Hepatocyte (in vitro differentiated cells): ENCODE measurements at regions not wholly inside any gene's neighbourhood (a gene's known extent, or its start where the extent isn't known, plus 50 kb on each side); places are given as distances from the start of the nearest gene placed in this dataset.
"Not testable (repeated sequence)": the region's sequence is repeated elsewhere in the genome, so short reads cannot be mapped to it uniquely, and the experiment has no call there.

Source experiments
- DNase-seq: peaks from one replicate; pipeline ENCODE4 v3.0.0-alpha.2; 2016; ENCODE audit warnings: low spot score
- H2AFZ ChIP-seq: fragments of 200-600 bp; sonication (generic); 2 replicates; pipeline ENCODE4 v1.6.0; 2016; ENCODE audit warnings: antibody characterized with exemption, mild to moderate bottlenecking
- H3K27ac ChIP-seq: fragments of 200-600 bp; sonication (generic); 2 replicates; pipeline ENCODE4 v1.5.1; 2016; ENCODE audit warnings: mild to moderate bottlenecking
- H3K27me3 ChIP-seq: fragments of 200-600 bp; sonication (generic); 2 replicates; pipeline ENCODE4 v1.6.1; 2016
- H3K36me3 ChIP-seq: fragments of 200-600 bp; sonication (generic); replicated peaks from 2 replicates; pipeline ENCODE4 v1.5.1; 2016; ENCODE audit warnings: low read depth; ENCODE audit not compliant: insufficient read depth
- H3K4me1 ChIP-seq: fragments of 200-600 bp; sonication (generic); 2 replicates; pipeline ENCODE4 v1.5.1; 2016; ENCODE audit warnings: mild to moderate bottlenecking, moderate library complexity; ENCODE audit not compliant: insufficient read depth
- H3K4me2 ChIP-seq: fragments of 200-600 bp; sonication (generic); 2 replicates; pipeline ENCODE4 v1.6.0; 2016
- H3K4me3 ChIP-seq: fragments of 200-600 bp; sonication (generic); 2 replicates; pipeline ENCODE4 v1.5.1; 2016; ENCODE audit warnings: mild to moderate bottlenecking
- H3K79me2 ChIP-seq: fragments of 200-600 bp; sonication (generic); 2 replicates; pipeline ENCODE4 v1.6.0; 2017; ENCODE audit warnings: mild to moderate bottlenecking
- H3K9me2 ChIP-seq: fragments of 200-600 bp; sonication (generic); replicated peaks from 2 replicates; pipeline ENCODE4 v1.6.0; 2017; ENCODE audit warnings: mild to moderate bottlenecking; ENCODE audit not compliant: insufficient read depth
- H3K9me3 ChIP-seq: fragments of 200-600 bp; sonication (generic); 2 replicates; pipeline ENCODE4 v1.5.1; 2016; ENCODE audit warnings: low read depth, mild to moderate bottlenecking
- H4K20me1 ChIP-seq: fragments of 200-600 bp; sonication (generic); 2 replicates; pipeline ENCODE4 v1.6.0; 2016; ENCODE audit warnings: mild to moderate bottlenecking; ENCODE audit not compliant: insufficient read depth, poor library complexity, severe bottlenecking
- EZH2 ChIP-seq: fragments of 200-600 bp; sonication (generic); IDR thresholded peaks from 2 replicates; pipeline ENCODE4 v1.6.1; 2016; ENCODE audit warnings: antibody characterized with exemption, mild to moderate bottlenecking, borderline replicate concordance
- EZH2phosphoT487 ChIP-seq: fragments of 200-600 bp; sonication (generic); IDR thresholded peaks from one replicate; pipeline ENCODE4 v1.6.1; 2018; ENCODE audit warnings: antibody characterized with exemption, mild to moderate bottlenecking, low read depth, moderate library complexity; ENCODE audit not compliant: unreplicated experiment, severe bottlenecking
- WGBS: methylation state at CpG from one replicate; pipeline ENCODE4 v1.1.6; 2016; ENCODE audit warnings: low lambda C conversion rate; ENCODE audit errors: missing lambda C conversion rate; 5-methylcytosine and 5-hydroxymethylcytosine counted together
- TF ChIP-seq, protein P1 (sequence below): fragments of 200-600 bp; sonication (generic); IDR thresholded peaks from 2 replicates; pipeline ENCODE4 v1.5.1; 2016; ENCODE audit warnings: antibody characterized with exemption, mild to moderate bottlenecking; ENCODE audit not compliant: poor library complexity

DNA sequence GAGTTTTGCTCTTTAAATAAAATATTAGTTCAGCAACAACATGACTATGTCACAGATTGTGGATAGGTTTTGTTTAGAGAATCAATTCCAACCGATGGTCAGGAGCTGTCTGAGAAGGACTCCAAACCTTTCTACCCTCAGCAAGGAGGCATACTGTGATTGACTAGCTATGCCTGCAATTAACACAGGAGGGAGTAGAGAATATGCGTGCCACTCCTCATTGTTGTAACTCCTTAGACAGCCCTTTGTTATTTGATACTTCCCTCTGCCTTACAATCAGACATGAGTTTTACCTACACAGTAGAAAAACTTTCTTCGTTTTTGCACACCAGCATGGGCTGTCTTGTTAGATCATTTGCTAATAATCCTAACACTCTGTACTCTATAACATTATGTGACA is 796.5 kb downstream of the PRIM2 start:
- WGBS: 42% methylated on average over 3 of the region's 3 CpGs

DNA sequence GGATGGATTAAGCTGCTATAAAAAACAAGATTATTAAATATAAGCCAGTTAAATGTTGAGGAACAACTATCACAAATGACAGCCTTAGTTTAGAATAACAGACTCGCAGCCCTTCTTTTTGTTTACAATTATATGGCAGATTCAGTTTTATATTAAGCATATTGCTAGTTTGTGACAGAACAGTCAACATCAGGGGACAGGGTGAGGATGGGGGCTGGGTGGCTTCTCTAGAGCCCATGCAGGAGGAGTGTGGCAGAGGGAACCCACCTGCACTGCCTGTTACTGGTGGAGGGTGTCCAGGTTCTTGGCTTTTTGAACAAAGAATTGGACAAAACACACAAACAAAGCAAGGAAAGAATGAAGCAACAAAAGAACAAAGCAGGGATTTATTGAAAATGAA is 799.7 kb downstream of the PRIM2 start:
- DNase-seq, H3K27ac ChIP-seq, H3K4me2 ChIP-seq: not testable (repeated sequence)

More for the DNA sequence above, 796.5 kb downstream of the PRIM2 start:
- no peaks in the 10 kb centered on the region for H4K20me1 ChIP-seq
- H3K4me2 ChIP-seq: no peak overlapping the region
- no peak for DNase-seq
- no peaks in the 10 kb centered on the region for H3K4me1 ChIP-seq
- TF ChIP-seq EZH2: no peak
- TF ChIP-seq, protein P1, sequence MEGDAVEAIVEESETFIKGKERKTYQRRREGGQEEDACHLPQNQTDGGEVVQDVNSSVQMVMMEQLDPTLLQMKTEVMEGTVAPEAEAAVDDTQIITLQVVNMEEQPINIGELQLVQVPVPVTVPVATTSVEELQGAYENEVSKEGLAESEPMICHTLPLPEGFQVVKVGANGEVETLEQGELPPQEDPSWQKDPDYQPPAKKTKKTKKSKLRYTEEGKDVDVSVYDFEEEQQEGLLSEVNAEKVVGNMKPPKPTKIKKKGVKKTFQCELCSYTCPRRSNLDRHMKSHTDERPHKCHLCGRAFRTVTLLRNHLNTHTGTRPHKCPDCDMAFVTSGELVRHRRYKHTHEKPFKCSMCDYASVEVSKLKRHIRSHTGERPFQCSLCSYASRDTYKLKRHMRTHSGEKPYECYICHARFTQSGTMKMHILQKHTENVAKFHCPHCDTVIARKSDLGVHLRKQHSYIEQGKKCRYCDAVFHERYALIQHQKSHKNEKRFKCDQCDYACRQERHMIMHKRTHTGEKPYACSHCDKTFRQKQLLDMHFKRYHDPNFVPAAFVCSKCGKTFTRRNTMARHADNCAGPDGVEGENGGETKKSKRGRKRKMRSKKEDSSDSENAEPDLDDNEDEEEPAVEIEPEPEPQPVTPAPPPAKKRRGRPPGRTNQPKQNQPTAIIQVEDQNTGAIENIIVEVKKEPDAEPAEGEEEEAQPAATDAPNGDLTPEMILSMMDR: no peak
- no peak for TF ChIP-seq EZH2phosphoT487
- no peaks in the 10 kb centered on the region for H3K9me2 ChIP-seq
- H2AFZ ChIP-seq: no peak overlapping the region
- no peaks in the 10 kb centered on the region for H3K36me3 ChIP-seq
- no peaks in the 10 kb centered on the region for H3K27me3 ChIP-seq
- no peak overlapping the region for H3K4me3 ChIP-seq
- H3K79me2 ChIP-seq: no peaks in the 10 kb centered on the region
- H3K27ac ChIP-seq: no peak overlapping the region
- H3K9me3 ChIP-seq: no peaks in the 10 kb centered on the region

DNA sequence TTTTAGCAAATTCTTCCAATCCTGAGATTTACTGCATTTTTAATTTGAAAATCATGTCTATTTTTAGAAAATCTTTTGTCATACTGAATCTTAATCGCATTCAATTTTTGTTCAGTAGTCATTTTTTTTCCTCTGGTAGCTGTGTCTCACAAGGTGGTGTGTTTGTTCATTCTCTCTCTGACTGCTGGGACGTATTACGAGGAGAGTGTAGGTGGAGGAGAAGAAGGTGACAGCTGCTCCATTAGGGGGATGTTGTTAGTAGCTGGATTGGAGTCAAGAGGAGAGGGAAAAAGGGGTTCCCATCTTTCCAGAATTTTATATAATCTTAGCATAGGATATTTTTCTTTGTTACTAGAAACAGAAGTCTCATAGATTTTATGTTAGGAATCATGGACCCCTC is 804.2 kb downstream of the PRIM2 start:
- H3K4me3 ChIP-seq, H3K9me3 ChIP-seq, H4K20me1 ChIP-seq, H3K27ac ChIP-seq, H3K4me1 ChIP-seq, H3K9me2 ChIP-seq, H3K27me3 ChIP-seq, H3K36me3 ChIP-seq, H3K79me2 ChIP-seq, H2AFZ ChIP-seq, DNase-seq, H3K4me2 ChIP-seq: not testable (repeated sequence)
- WGBS: 85% methylated on average over 3 of the region's 3 CpGs

More for the DNA sequence above, 799.7 kb downstream of the PRIM2 start:
- H3K27me3 ChIP-seq, H3K9me3 ChIP-seq, H3K4me1 ChIP-seq, H4K20me1 ChIP-seq, H2AFZ ChIP-seq, H3K79me2 ChIP-seq, H3K36me3 ChIP-seq, H3K9me2 ChIP-seq, H3K4me3 ChIP-seq: not testable (repeated sequence)
- WGBS: 50% methylated on average over 1 of the region's 1 CpG

DNA sequence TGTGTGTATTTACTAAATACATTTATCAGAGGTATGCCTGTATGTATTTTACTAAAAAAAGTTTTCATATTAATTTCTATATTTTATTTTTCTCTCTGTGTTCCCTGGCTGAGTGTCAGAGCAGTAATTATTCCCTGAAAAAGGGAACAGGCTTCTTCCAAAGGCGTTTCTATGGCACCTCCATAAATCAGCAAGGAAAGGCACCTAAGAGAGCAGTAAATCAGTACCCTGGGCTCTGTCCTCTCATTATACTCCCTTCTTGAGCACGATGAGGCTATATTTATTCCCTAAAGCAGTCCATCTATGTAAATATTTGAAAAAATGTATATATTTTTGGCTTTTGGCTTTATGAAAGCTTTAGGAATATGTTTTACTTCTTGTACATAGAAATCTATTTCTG is 806.3 kb downstream of the PRIM2 start:
- H3K27ac ChIP-seq, H3K27me3 ChIP-seq, H3K79me2 ChIP-seq, H3K36me3 ChIP-seq, H2AFZ ChIP-seq, H4K20me1 ChIP-seq, H3K9me2 ChIP-seq, H3K4me3 ChIP-seq, H3K9me3 ChIP-seq, H3K4me1 ChIP-seq, DNase-seq, H3K4me2 ChIP-seq: not testable (repeated sequence)
- 43% methylated on average over 2 of the region's 2 CpGs for WGBS

DNA sequence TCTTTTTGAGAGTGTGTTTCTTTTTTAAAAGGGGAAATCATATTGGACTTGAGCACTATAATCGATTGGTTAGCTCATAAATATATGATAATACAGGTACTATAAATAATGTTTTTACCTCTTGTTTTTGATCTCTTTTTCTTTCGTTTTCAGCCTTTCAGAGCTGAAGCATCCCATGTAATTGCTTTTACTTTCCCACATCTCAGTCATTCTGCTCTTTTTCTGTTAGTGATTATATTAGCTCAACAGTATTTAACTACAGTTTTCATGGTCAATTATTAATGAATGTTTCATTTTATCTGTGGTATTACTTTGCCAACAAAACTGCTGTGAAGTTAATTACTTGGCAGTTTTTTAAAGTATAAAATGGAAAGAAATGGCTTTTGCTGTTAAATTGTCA is 811.1 kb downstream of the PRIM2 start:
- not testable (repeated sequence) for H3K9me2 ChIP-seq, H3K36me3 ChIP-seq, H3K4me1 ChIP-seq, H2AFZ ChIP-seq, H3K4me2 ChIP-seq, H3K9me3 ChIP-seq, H3K4me3 ChIP-seq, H3K79me2 ChIP-seq, H3K27ac ChIP-seq, H3K27me3 ChIP-seq, DNase-seq, H4K20me1 ChIP-seq
- 44% methylated on average over 2 of the region's 2 CpGs for WGBS

DNA sequence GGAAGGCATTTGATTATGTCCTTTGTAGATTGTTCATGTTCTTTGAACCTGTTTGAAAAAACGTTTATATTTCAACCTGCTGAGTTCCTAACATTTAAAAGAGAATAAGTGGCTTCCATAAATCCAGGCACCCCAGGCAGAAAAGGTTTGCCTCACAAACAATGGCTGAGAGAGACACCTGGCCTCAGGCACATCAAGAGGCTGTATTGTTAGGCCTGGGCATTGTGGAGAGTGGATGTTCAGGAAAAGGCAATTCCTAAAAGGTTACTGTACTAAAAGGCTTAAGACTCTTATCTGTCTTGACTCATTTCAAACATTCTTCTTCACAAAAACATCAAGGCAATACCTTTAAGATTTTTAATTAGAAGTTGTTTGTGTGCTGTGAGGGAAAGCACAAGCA is 811.7 kb downstream of the PRIM2 start:
- H3K27ac ChIP-seq, DNase-seq, H3K27me3 ChIP-seq, H4K20me1 ChIP-seq, H3K4me1 ChIP-seq, H3K4me2 ChIP-seq, H3K9me2 ChIP-seq, H3K36me3 ChIP-seq, H3K9me3 ChIP-seq, H2AFZ ChIP-seq, H3K79me2 ChIP-seq, H3K4me3 ChIP-seq: not testable (repeated sequence)
- 7% methylated on average over 1 of the region's 1 CpG for WGBS

DNA sequence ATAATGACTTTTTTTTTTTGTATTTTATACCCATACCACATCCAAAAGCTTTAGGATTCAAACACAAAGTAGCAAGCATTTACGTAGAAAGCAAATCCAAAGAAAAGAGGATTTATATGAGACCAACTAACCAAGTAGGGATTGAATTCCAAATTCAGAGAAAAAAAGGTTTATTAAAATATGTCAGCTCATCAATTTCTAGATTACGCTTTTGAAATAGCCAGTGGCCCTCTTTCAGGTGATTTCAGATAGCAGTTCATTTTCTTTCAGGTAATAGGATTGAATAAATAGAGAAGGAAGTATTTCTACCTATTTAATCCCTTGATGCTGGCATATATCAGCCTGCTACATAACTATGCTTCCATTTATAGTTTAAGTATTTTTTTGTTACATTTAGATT is 822.3 kb downstream of the PRIM2 start:
- H3K9me3 ChIP-seq, H3K9me2 ChIP-seq, H4K20me1 ChIP-seq, H3K27me3 ChIP-seq, H2AFZ ChIP-seq, H3K4me2 ChIP-seq, H3K36me3 ChIP-seq, H3K27ac ChIP-seq, DNase-seq, H3K4me3 ChIP-seq, H3K4me1 ChIP-seq, H3K79me2 ChIP-seq: not testable (repeated sequence)
- WGBS: 69% methylated on average over 2 of the region's 2 CpGs

DNA sequence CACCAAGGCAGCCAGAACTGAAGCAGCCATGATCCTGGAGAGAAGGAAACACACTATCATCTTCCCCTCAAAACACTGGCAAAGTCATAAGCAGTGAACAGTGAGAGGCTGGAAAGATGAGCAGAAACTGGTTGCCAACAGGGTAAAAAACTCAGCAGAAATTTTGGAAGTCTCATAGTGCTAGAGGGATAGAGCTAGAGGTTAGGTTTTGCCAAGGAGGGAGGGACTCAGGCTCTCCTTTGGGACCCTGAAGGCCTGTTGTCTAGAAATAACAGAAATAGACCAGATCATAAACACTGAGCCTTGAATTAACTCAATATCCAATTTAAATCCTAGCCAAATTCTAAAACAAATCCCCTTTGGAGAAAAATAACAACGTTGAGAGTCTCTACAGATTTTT is 853.6 kb downstream of the PRIM2 start:
- 24% methylated on average over 1 of the region's 1 CpG for WGBS
- H3K9me2 ChIP-seq, H3K4me2 ChIP-seq, H3K4me1 ChIP-seq, H3K36me3 ChIP-seq, H3K4me3 ChIP-seq, H3K79me2 ChIP-seq, H3K27me3 ChIP-seq, H3K9me3 ChIP-seq, H3K27ac ChIP-seq, H4K20me1 ChIP-seq, DNase-seq, H2AFZ ChIP-seq: not testable (repeated sequence)
